GM12872 (cell line): ENCODE measurements at regions not wholly inside any gene's neighbourhood (a gene's known extent, or its start where the extent isn't known, plus 50 kb on each side); places are given as distances from the start of the nearest gene placed in this dataset.

Experiments used
- CTCF ChIP-seq: IDR thresholded peaks from 3 replicates; pipeline ENCODE4 v1.5.1; 2011; ENCODE audit warnings: low read depth, mild to moderate bottlenecking, low read length, moderate library complexity; ENCODE audit not compliant: insufficient read depth

DNA sequence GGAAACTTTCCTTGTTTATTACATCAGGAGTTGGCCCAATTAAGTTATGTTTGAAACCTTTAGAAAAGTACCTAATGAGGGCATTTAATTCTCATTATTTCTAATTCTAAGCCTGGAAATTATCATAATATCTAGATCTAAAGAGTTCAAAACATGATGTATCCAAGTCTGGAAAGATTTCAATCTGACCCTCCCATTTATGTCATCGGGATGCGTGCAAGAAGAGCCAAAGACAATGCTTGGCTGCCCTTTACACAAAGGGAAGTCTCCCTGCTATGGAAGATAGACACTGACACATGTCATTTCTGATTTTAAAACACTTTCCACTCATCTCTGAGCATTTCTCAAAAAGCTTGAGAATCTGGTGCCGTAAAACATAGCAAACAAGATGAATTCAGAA is 222.4 kb downstream of the ANTXR2 start:
- no peak for TF ChIP-seq CTCF

GRCh38 chr4:79848329-79848728 is 224.7 kb downstream of the ANTXR2 start:
- no peak for TF ChIP-seq CTCF

DNA sequence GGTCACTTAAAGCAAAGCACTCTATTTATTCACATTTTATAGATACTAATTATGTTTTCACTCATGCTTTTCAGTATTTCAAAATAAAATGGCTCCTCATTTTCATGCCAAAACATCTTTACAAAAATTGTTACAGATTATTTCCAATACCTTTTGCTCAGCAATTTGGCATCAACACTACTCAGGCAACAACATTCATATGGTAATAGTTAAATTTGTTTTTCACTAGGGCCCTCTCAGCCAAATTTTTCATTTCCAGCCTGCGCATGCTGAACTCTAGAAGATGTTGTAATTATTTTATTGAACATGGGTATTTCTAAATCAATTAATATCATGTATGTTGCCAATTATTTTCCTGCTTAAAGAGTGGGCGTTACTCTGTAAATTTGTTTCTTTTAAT is 225.6 kb downstream of the ANTXR2 start:
- TF ChIP-seq CTCF, result no peak

DNA sequence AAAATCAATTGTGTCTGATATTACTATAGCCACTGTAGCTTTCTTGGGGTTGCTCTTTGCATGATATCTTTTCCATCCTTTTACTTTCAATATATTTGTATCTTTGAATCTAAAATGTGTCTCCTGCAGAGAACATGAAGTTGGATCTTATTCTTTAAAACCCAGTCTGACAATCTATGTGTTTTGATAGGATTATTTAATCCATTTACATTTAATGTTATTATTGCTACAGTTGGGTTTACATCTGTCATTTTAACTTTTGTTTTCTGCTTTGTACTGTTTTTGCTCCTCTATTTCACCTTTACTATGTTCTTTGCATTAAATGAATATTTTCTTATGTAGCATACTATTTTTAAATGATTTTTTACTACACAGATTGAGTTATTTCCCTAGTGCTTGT is 230.9 kb downstream of the ANTXR2 start:
- no peak for TF ChIP-seq CTCF

- no peak for TF ChIP-seq CTCF
Measured at GRCh38 chr4:79833857-79834256, 239.2 kb downstream of the ANTXR2 start.

- no peak for TF ChIP-seq CTCF
Measured at GRCh38 chr4:79831701-79832514, 241.1 kb downstream of the ANTXR2 start.

- TF ChIP-seq CTCF, result no peak
Measured at GRCh38 chr4:79831119-79831528, 241.9 kb downstream of the ANTXR2 start.
